ENCODE measurements at regions not wholly inside any gene's neighbourhood (a gene's known extent, or its start where the extent isn't known, plus 50 kb on each side); places are given as distances from the start of the nearest gene placed in this dataset.

DNA sequence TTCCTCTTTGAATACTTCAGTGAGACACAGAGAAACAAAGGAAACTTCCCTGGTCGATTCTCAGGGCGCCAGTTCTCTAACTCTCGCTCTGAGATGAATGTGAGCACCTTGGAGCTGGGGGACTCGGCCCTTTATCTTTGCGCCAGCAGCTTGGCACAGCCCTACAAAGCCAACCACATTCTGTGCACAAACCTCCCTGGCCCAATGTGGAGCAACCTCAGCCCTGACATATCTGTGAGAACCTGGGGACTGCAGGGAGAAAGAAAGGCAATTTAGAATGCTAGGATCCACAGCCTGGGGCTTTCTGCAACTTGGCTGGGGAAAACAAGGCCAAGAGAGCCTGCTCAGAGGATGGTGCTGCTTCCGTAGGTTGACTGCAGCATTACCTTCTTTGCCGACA lies 63.5 kb upstream of the PRSS58 start:
- H3K36me3 ChIP-seq (ENCODE audit: control insufficient read depth in 2 of 2, extremely low read depth in 1 of 2, insufficient read depth in 2 of 2, low read length in 2 of 2), result no peaks in the 10 kb centered on the region
- H4K20me1 ChIP-seq (ENCODE audit: control insufficient read depth, extremely low read depth, insufficient read depth, low read length), result no peaks in the 10 kb centered on the region
- H3K79me2 ChIP-seq (ENCODE audit: control insufficient read depth, insufficient read depth, low read length), result no peaks in the 10 kb centered on the region
- H3K9me1 ChIP-seq (ENCODE audit: control insufficient read depth, extremely low read depth, insufficient read depth, low read length), result no peaks in the 10 kb centered on the region
- H3K9ac ChIP-seq (ENCODE audit: control insufficient read depth, extremely low read depth, insufficient read depth, low read length), result no peak overlapping the region
- no peaks in the 10 kb centered on the region for H3K9me3 ChIP-seq (ENCODE audit: control insufficient read depth, low read depth, low read length)
- no peak overlapping the region for H3K27ac ChIP-seq (ENCODE audit: control insufficient read depth, insufficient read depth, low read length)
- TF ChIP-seq, protein P1, sequence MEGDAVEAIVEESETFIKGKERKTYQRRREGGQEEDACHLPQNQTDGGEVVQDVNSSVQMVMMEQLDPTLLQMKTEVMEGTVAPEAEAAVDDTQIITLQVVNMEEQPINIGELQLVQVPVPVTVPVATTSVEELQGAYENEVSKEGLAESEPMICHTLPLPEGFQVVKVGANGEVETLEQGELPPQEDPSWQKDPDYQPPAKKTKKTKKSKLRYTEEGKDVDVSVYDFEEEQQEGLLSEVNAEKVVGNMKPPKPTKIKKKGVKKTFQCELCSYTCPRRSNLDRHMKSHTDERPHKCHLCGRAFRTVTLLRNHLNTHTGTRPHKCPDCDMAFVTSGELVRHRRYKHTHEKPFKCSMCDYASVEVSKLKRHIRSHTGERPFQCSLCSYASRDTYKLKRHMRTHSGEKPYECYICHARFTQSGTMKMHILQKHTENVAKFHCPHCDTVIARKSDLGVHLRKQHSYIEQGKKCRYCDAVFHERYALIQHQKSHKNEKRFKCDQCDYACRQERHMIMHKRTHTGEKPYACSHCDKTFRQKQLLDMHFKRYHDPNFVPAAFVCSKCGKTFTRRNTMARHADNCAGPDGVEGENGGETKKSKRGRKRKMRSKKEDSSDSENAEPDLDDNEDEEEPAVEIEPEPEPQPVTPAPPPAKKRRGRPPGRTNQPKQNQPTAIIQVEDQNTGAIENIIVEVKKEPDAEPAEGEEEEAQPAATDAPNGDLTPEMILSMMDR (optimal IDR thresholded peaks at IDR 0.05 in 1 of 3, IDR thresholded peaks at IDR 0.05 in 1 of 3, conservative IDR thresholded peaks at IDR 0.05 in 1 of 3; ENCODE audit: extremely low read depth in 1 of 3, insufficient read depth in 2 of 3, low read length in 3 of 3), result no peak
- TF ChIP-seq EZH2 (IDR thresholded peaks at IDR 0.05; ENCODE audit: low read length), result no peak
- H2AFZ ChIP-seq (ENCODE audit: control insufficient read depth, low read length), result no peak overlapping the region
- FAIRE-seq (no peak), DNase-seq (ENCODE audit: low read depth, low spot score) (no peak)
- no peaks in the 10 kb centered on the region for H3K4me1 ChIP-seq (ENCODE audit: control insufficient read depth, extremely low read depth, insufficient read depth, low read length)
- H3K4me2 ChIP-seq (ENCODE audit: control insufficient read depth, extremely low read depth, insufficient read depth, low read depth, low read length), result no peak overlapping the region
- dilution Hi-C loops (cut with MboI; ENCODE audit: extremely low pct_ligation_motif_present, low sequenced_read_pairs), result no loop called here
- H3K27me3 ChIP-seq (ENCODE audit: control insufficient read depth, extremely low read depth, insufficient read depth, low read length), result peaks cover 3% of the 10 kb centered on the region
- no peak overlapping the region for H3K4me3 ChIP-seq (ENCODE audit: control insufficient read depth in 2 of 3, extremely low read depth in 1 of 3, insufficient read depth in 2 of 3, low read depth in 1 of 3, low read length in 3 of 3)

GRCh38 chr7:142320883-142321282 lies 63.0 kb upstream of the PRSS58 start:
- FAIRE-seq (no peak), DNase-seq (ENCODE audit: low read depth, low spot score) (no peak)
- Histone ChIP-seq H3K9me3 (ENCODE audit: control insufficient read depth, low read depth, low read length) (no peaks in the 10 kb centered on the region), H3K27ac (ENCODE audit: control insufficient read depth, insufficient read depth, low read length) (no peak overlapping the region), H3K36me3 (ENCODE audit: control insufficient read depth in 2 of 2, extremely low read depth in 1 of 2, insufficient read depth in 2 of 2, low read length in 2 of 2) (no peaks in the 10 kb centered on the region), H3K79me2 (ENCODE audit: control insufficient read depth, insufficient read depth, low read length) (no peaks in the 10 kb centered on the region), H3K4me3 (ENCODE audit: control insufficient read depth in 2 of 3, extremely low read depth in 1 of 3, insufficient read depth in 2 of 3, low read depth in 1 of 3, low read length in 3 of 3) (no peak overlapping the region), H4K20me1 (ENCODE audit: control insufficient read depth, extremely low read depth, insufficient read depth, low read length) (no peaks in the 10 kb centered on the region), H3K9me1 (ENCODE audit: control insufficient read depth, extremely low read depth, insufficient read depth, low read length) (no peaks in the 10 kb centered on the region), H3K27me3 (ENCODE audit: control insufficient read depth, extremely low read depth, insufficient read depth, low read length) (peaks cover 3% of the 10 kb centered on the region), H3K9ac (ENCODE audit: control insufficient read depth, extremely low read depth, insufficient read depth, low read length) (no peak overlapping the region), H3K4me1 (ENCODE audit: control insufficient read depth, extremely low read depth, insufficient read depth, low read length) (no peaks in the 10 kb centered on the region), H3K4me2 (ENCODE audit: control insufficient read depth, extremely low read depth, insufficient read depth, low read depth, low read length) (no peak overlapping the region), H2AFZ (ENCODE audit: control insufficient read depth, low read length) (no peak overlapping the region)
- TF ChIP-seq, protein P1 (optimal IDR thresholded peaks at IDR 0.05 in 1 of 3, IDR thresholded peaks at IDR 0.05 in 1 of 3, conservative IDR thresholded peaks at IDR 0.05 in 1 of 3; ENCODE audit: extremely low read depth in 1 of 3, insufficient read depth in 2 of 3, low read length in 3 of 3), result no peak
- TF ChIP-seq EZH2 (IDR thresholded peaks at IDR 0.05; ENCODE audit: low read length), result no peak
- dilution Hi-C loops (cut with MboI; ENCODE audit: extremely low pct_ligation_motif_present, low sequenced_read_pairs), result no loop called here
